HEK293T (cell line): ENCODE measurements at regions not wholly inside any gene's neighbourhood (a gene's known extent, or its start where the extent isn't known, plus 50 kb on each side); places are given as distances from the start of the nearest gene placed in this dataset.
"Not testable (repeated sequence)": the region's sequence is repeated elsewhere in the genome, so short reads cannot be mapped to it uniquely, and the experiment has no call there.

ENCODE experiments used
- CTCF ChIA-PET: fragments of 350-600 bp; formaldehyde crosslinking; extraction: SDS; loops from one replicate; lab custom pipeline; 2021; ENCODE audit warnings: antibody characterized with exemption, inconsistent platforms; lab: Yijun Ruan, JAX
- POLR2A ChIA-PET: fragments of 350-600 bp; formaldehyde crosslinking; extraction: SDS; loops from one replicate; lab custom pipeline; 2020; ENCODE audit warnings: antibody characterized with exemption, inconsistent platforms; lab: Yijun Ruan, JAX
- DNase-seq: peaks from one replicate; pipeline ENCODE4 v3.0.0; 2012; ENCODE audit warnings: mixed read lengths; ENCODE audit errors: extremely low spot score
- ARNT ChIP-seq: fragments of 450-650 bp; IDR thresholded peaks from 2 replicates; pipeline ENCODE4 v1.6.1; 2017; ENCODE audit warnings: mild to moderate bottlenecking
- BHLHE40 ChIP-seq: fragments of 450-650 bp; IDR thresholded peaks from 2 replicates; pipeline ENCODE4 v1.6.1; 2016; ENCODE audit warnings: mild to moderate bottlenecking, moderate library complexity, borderline replicate concordance
- CTBP1 ChIP-seq: fragments of 450-650 bp; IDR thresholded peaks from 2 replicates; pipeline ENCODE4 v1.6.1; 2016; ENCODE audit warnings: borderline replicate concordance
- ELF4 ChIP-seq: fragments of 450-650 bp; IDR thresholded peaks from 2 replicates; pipeline ENCODE4 v1.6.1; 2017; ENCODE audit warnings: antibody characterized with exemption
- FOXA1 ChIP-seq: fragments of 450-650 bp; IDR thresholded peaks from 2 replicates; pipeline ENCODE4 v1.6.1; 2016; ENCODE audit warnings: mild to moderate bottlenecking
- FOXK2 ChIP-seq: fragments of 450-650 bp; IDR thresholded peaks from 2 replicates; pipeline ENCODE4 v1.6.1; 2016; ENCODE audit warnings: mild to moderate bottlenecking
- FOXM1 ChIP-seq: fragments of 450-650 bp; IDR thresholded peaks from 2 replicates; pipeline ENCODE4 v1.6.1; 2017; ENCODE audit warnings: mild to moderate bottlenecking, borderline replicate concordance
- HDGF ChIP-seq: fragments of 450-650 bp; IDR thresholded peaks from 2 replicates; pipeline ENCODE4 v1.6.1; 2017; ENCODE audit warnings: antibody characterized with exemption, borderline replicate concordance
- L3MBTL2 ChIP-seq: fragments of 450-650 bp; conservative IDR thresholded peaks from 2 replicates; pipeline ENCODE4 v1.6.1; 2016; ENCODE audit warnings: mild to moderate bottlenecking
- LEF1 ChIP-seq: fragments of 450-650 bp; IDR thresholded peaks from 2 replicates; pipeline ENCODE4 v1.6.1; 2017; ENCODE audit warnings: mild to moderate bottlenecking, borderline replicate concordance
- NFRKB ChIP-seq: fragments of 450-650 bp; IDR thresholded peaks from 2 replicates; pipeline ENCODE4 v1.6.1; 2016; ENCODE audit warnings: mild to moderate bottlenecking, moderate library complexity
- SP1 ChIP-seq: fragments of 450-650 bp; IDR thresholded peaks from 2 replicates; pipeline ENCODE4 v1.6.1; 2017
- SUZ12 ChIP-seq: fragments of 450-650 bp; IDR thresholded peaks from 2 replicates; pipeline ENCODE4 v1.6.1; 2016; ENCODE audit warnings: mild to moderate bottlenecking
- TARDBP ChIP-seq: fragments of 450-650 bp; IDR thresholded peaks from 2 replicates; pipeline ENCODE4 v1.6.1; 2016
- ZNF384 ChIP-seq: fragments of 450-650 bp; IDR thresholded peaks from 2 replicates; pipeline ENCODE4 v1.6.1; 2016
- TF ChIP-seq, protein P1 (sequence below): fragments of 450-650 bp; IDR thresholded peaks from 2 replicates; pipeline ENCODE4 v1.6.1; 2016

DNA sequence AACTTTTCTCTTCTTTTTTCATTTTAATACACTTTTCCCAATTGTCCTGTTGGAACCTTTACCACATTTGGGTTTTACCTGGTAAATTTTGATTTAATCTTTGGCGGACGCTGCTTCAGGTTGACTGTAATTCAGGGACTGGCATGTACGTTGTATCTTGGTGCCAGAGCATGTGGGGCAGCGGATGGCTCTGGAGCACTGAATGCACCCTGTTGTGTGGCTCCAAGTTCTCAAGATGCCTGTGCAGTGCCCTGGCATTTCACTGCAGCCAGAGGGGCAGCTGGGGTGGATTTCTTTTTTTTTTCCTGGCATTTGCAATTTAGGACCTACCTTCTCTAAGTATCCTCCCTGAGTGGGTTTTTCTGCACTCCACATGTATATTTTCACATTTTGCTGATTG lies 242.2 kb downstream of the BLID start:
- ChIA-PET CTCF (no interaction called here), POLR2A (no interaction called here)
- no peak for DNase-seq
- no peak for TF ChIP-seq NFRKB
- no peak for TF ChIP-seq FOXA1
- TF ChIP-seq ELF4: no peak
- TF ChIP-seq SUZ12: no peak
- TF ChIP-seq FOXK2: no peak
- no peak for TF ChIP-seq LEF1

DNA sequence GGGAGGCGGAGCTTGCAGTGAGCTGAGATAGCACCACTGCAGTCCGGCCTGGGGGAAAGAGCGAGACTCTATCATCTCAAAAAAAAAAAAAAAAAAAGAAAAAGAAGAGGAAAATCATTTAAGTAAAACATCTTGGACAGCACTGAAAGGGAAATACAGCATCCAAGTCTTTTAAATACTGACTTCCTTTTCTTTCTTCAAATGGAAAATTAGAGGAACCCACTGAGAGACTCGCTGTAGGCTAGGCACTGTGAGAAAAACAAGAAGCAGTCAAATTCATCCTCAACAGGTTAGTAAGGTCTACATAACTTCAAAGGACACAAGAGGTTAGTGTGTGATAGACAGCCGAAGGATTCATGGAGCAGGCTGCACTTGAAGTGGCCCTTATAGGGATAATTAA lies 243.7 kb downstream of the BLID start:
- no peak for DNase-seq
- TF ChIP-seq LEF1 (no peak), NFRKB (no peak), SP1 (no peak), FOXK2 (no peak), FOXA1 (no peak), FOXM1 (no peak)
- ChIA-PET CTCF (no interaction called here), POLR2A (no interaction called here)

DNA sequence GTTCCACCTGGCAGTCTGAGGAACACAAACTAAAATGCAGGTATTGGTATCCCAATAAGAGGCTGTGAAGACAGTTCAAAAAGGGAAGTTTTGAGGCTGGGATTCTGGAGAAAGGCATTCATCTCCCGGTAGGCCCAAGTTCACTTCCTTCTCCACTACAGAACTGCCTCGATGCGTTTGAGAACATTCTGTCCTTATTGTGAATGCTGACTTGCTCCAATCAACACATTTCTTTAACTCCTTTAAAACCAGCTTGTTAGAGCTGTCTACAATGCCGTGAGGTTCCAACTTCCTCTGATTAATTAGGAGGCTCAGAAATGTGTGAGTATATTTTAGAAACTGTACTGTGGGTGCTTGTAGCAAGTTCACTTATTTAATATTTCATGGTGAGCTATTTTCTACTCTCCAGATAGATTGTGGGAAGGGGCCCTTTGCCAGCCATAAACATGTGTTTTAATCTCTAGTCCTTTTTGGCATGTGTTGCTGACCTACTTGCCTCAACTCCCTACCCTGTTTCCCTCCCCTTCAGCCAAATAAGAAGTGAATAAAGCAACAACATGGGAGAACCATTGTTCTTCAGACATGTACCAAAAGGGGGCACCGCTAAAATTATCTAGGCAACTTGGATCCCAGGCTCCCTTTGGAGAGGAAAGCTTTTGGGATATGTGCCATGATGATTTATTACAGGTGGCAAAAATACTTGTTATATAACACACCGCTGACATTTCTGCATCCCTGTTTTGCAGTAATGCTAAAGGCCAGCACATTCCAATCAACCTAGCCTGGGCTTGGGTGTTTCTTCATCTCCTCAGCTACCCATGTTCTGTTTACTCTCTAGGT lies 245.6 kb downstream of the BLID start:
- TF ChIP-seq CTBP1 (no peak), SUZ12 (no peak), HDGF (no peak), BHLHE40 (no peak), ARNT (no peak), ELF4 (no peak)
- TF ChIP-seq, protein P1, sequence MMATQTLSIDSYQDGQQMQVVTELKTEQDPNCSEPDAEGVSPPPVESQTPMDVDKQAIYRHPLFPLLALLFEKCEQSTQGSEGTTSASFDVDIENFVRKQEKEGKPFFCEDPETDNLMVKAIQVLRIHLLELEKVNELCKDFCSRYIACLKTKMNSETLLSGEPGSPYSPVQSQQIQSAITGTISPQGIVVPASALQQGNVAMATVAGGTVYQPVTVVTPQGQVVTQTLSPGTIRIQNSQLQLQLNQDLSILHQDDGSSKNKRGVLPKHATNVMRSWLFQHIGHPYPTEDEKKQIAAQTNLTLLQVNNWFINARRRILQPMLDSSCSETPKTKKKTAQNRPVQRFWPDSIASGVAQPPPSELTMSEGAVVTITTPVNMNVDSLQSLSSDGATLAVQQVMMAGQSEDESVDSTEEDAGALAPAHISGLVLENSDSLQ: no peak
- no peak for DNase-seq
- ChIA-PET POLR2A (no interaction called here), CTCF (no interaction called here)

DNA sequence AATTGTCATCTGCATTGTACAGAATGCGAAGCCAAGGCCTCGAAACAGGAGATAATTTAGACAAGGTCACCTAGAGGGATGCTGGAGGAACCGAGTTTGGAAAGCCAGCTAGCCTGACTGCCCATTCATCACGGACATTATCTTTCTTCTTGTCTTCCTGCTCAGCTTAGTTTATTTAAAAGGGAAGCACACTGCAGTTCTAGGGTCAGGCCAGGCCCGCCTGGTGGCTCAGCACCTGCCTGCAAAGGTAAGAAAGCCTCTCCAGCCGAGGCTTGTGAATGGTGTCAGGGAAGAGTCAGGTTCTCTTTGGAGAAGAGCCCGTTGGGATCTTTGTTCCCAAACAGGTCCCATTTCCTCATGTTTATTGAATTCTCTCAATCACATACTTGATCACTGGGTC lies 246.5 kb downstream of the BLID start:
- POLR2A ChIA-PET: no interaction called here
- TF ChIP-seq BHLHE40: no peak
- TF ChIP-seq NFRKB: no peak
- TF ChIP-seq SUZ12: no peak
- TF ChIP-seq, protein P1: no peak
- no peak for TF ChIP-seq FOXA1
- CTCF ChIA-PET: no interaction called here
- DNase-seq: no peak

DNA sequence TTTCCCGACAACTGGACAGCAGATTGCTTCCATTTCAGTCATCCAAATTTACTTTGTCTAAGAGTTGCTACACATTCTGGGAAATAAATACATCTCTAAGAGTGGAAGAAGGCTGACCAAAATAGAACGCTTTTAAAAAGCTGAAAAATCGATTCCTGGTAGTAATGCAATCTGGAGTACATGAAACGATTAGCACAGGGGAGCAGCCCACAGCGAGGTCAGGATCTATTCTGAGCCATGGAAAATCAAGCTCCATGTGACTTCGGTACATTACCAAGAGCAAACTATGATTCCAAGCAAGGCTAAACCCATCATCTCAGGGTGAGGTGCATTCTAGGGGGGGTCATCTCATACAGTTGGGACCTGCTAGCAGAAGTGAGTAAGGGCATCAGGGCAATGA lies 249.3 kb downstream of the BLID start:
- no peak for TF ChIP-seq BHLHE40
- no peak for TF ChIP-seq HDGF
- ChIA-PET CTCF (no interaction called here), POLR2A (no interaction called here)
- no peak for DNase-seq

DNA sequence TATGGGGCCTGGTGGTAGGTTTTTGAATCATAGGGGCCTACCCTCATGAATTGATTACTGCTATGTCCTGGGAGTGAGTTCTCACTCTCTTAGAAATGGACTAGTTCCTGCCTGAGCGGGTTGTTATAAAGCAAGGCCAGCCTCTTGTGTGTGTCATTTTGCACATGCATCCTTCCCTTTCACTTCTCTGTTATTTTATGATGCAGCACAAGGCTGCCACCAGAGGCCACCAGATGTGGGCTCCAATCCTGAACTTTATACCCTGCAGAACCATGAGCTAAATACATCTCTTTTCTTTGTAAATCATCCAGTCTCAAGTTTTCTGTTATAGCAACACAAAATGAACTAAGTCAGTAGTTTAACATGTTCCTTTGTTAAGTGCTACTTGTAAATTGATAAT lies 251.4 kb downstream of the BLID start:
- ChIA-PET POLR2A (no interaction called here), CTCF (no interaction called here)
- TF ChIP-seq SP1 (no peak), ZNF384 (no peak), FOXA1 (no peak)
- DNase-seq: no peak

DNA sequence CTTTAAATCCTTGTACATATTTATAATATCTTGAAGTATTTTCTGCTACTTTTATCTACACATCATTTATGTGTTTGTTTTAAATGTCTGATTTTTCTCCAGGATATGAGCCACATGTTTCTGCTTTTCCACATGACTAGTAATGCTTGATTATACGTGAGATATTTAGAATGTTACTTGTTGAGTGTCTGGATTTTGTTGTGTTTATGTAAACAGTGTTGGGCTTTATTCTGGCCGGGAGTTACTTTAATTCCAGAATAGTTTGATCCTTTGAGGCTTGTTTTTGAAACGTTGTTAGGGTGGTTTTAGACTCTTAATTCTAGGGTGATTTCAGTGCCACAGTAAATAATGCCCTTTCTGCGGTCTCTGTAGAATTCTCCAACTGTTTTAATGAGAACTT lies 252.9 kb downstream of the BLID start:
- ChIA-PET CTCF (no interaction called here), POLR2A (no interaction called here)
- DNase-seq: no peak

DNA sequence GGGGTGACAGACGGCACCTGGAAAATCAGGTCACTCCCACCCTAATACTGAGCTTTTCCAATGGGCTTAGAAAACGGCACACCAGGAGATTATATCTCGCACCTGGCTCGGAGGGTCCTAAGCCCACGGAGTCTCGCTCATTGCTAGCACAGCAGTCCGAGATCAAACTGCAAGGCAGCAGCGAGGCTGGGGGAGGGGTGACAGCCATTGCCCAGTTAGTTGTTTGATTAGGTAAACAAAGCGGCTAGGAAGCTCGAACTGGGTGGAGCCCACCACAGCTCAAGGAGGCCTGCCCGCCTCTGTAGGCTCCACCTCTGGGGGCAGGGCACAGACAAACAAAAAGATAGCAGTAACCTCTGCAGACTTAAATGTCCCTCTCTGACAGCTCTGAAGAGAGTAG lies 260.9 kb downstream of the BLID start:
- CTCF ChIA-PET, POLR2A ChIA-PET, DNase-seq: not testable (repeated sequence)

More for the DNA sequence above, 252.9 kb downstream of the BLID start:
- TF ChIP-seq SUZ12 (no peak), L3MBTL2 (no peak), HDGF (no peak), ZNF384 (no peak), LEF1 (no peak), SP1 (no peak), ARNT (no peak), CTBP1 (no peak), TARDBP (no peak), FOXK2 (no peak), ELF4 (no peak), FOXM1 (no peak), BHLHE40 (no peak), FOXA1 (no peak), NFRKB (no peak)
- TF ChIP-seq, protein P1: no peak
